ENCODE measurements at regions not wholly inside any gene's neighbourhood (a gene's known extent, or its start where the extent isn't known, plus 50 kb on each side); places are given as distances from the start of the nearest gene placed in this dataset.

DNA sequence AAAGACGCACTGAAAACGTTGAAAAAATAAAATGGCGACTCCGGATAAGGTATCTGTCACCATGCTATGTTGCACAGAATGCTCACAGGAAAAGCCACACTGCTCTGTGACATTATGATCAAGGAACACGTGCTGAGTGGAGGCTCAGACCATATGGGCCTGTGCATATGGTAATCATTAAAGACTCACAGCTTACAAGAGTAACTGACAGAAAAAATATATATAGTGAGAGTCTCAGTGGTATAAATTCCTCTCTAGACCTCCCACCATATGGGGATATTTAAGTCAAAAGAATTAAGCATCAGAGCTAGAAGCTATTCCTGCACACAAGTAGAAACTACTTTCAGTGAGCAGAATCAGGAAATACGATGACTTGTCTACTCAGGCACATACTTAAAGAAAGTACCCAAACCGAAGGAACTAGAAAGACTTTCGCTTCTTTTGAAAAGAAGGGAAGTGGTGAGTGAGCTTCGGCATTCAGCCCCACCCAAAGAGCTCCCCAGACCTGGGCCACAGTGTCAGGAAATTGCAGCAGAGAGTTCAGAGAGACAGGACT lies 65.1 kb upstream of the MPP7 start:
- no peak for TF ChIP-seq POLR2A (IDR thresholded peaks at IDR 0.05)
- no peak for TF ChIP-seq CTCF (IDR thresholded peaks at IDR 0.05)

Measured in uterus (tissue), 2 donors.